RWPE2 (cell line): ENCODE measurements at regions not wholly inside any gene's neighbourhood (a gene's known extent, or its start where the extent isn't known, plus 50 kb on each side); places are given as distances from the start of the nearest gene placed in this dataset.

Experiments used
- ATAC-seq: fragments of 200-7000 bp; cut with Tn5 transposase; 3 replicates; pipeline ENCODE4 v1.9.1; 2021; ENCODE audit warnings: low read depth
- DNase-seq: peaks from one replicate; pipeline ENCODE4 v3.0.0-alpha.2; 2020; ENCODE audit warnings: low spot score
- H3K27ac ChIP-seq: fragments of 450-650 bp; 2 replicates; pipeline ENCODE4 v1.5.1; 2017; ENCODE audit warnings: mild to moderate bottlenecking; ENCODE audit not compliant: poor library complexity, severe bottlenecking
- H3K27me3 ChIP-seq: fragments of 250-450 bp; sonication (Bioruptor Pico); 2 replicates; pipeline ENCODE4 v1.5.1; 2021; ENCODE audit warnings: mild to moderate bottlenecking, moderate library complexity; ENCODE audit not compliant: insufficient read depth, poor library complexity, severe bottlenecking
- H3K36me3 ChIP-seq: fragments of 250-450 bp; sonication (Bioruptor Pico); 2 replicates; pipeline ENCODE4 v1.5.1; 2020; ENCODE audit warnings: low read depth, mild to moderate bottlenecking, moderate library complexity
- H3K4me1 ChIP-seq: fragments of 250-450 bp; sonication (Bioruptor Pico); 2 replicates; pipeline ENCODE4 v1.5.1; 2021; ENCODE audit warnings: mild to moderate bottlenecking, moderate library complexity; ENCODE audit not compliant: insufficient read depth, poor library complexity, severe bottlenecking
- H3K4me3 ChIP-seq: fragments of 250-450 bp; sonication (Bioruptor Pico); 2 replicates; pipeline ENCODE4 v1.5.1; 2021; ENCODE audit warnings: mild to moderate bottlenecking, moderate library complexity; ENCODE audit not compliant: severe bottlenecking
- H3K9me3 ChIP-seq: fragments of 250-450 bp; sonication (Bioruptor Pico); 2 replicates; pipeline ENCODE4 v1.5.1; 2021; ENCODE audit warnings: mild to moderate bottlenecking, moderate library complexity; ENCODE audit not compliant: severe bottlenecking
- TF ChIP-seq, protein P1 (sequence below): fragments of 450-650 bp; IDR thresholded peaks from one replicate; pipeline ENCODE4 v1.5.1; 2017; ENCODE audit warnings: mild to moderate bottlenecking, moderate library complexity; ENCODE audit not compliant: poor library complexity, severe bottlenecking

DNA sequence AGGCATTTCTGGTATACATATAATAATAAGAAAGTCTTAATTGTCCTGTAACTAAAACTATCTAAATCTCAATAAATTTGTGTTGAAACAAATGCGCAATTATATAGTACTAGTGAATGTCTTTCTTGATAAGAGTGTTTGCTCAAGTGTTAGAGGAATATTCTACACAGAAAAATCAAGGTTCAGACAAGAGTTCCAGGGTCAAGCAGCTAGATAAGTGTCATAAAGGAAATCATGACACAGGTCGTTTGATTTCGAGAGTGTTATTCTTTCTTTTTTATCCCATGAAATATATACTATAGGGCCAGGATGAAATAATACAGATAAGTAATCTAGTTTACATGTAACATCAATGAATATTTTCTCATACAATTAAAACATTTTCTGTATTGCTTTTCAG lies 366.1 kb downstream of the UTRN start:
- no peaks in the 10 kb centered on the region for H3K36me3 ChIP-seq
- no peaks in the 10 kb centered on the region for H3K9me3 ChIP-seq
- DNase-seq (no peak), ATAC-seq (no peak)
- no peak overlapping the region for H3K27ac ChIP-seq
- no peak overlapping the region for H3K4me3 ChIP-seq
- no peaks in the 10 kb centered on the region for H3K27me3 ChIP-seq
- no peaks in the 10 kb centered on the region for H3K4me1 ChIP-seq
- TF ChIP-seq, protein P1, sequence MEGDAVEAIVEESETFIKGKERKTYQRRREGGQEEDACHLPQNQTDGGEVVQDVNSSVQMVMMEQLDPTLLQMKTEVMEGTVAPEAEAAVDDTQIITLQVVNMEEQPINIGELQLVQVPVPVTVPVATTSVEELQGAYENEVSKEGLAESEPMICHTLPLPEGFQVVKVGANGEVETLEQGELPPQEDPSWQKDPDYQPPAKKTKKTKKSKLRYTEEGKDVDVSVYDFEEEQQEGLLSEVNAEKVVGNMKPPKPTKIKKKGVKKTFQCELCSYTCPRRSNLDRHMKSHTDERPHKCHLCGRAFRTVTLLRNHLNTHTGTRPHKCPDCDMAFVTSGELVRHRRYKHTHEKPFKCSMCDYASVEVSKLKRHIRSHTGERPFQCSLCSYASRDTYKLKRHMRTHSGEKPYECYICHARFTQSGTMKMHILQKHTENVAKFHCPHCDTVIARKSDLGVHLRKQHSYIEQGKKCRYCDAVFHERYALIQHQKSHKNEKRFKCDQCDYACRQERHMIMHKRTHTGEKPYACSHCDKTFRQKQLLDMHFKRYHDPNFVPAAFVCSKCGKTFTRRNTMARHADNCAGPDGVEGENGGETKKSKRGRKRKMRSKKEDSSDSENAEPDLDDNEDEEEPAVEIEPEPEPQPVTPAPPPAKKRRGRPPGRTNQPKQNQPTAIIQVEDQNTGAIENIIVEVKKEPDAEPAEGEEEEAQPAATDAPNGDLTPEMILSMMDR = no peak

DNA sequence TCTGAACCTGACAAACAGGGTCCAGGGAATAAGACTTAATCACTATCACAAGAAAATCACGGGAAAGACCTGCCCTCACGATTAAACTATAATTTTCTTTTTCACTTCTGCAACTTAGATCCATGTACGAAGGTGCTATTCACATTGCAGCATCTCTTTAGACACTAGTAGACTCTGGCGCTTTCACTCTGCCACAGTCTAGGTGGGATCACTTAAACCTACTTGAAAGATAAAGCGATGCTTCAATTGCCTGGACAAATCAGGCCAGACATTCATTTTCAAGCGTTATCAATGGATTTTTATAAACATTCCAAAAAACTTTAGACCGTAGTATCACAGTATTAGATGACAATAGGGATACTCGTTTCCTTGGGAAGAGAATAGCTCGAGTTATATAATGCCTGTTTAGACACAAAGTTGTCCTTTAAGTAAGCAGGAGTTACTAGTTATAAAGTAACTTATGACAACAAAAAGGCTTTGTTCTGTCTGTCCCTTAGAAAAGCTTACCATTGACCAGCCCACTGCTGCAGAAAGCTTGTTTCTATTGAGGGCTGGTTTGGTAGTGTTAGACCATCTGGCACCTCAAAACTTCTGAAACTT lies 367.3 kb downstream of the UTRN start:
- H3K36me3 ChIP-seq = no peaks in the 10 kb centered on the region
- no peaks in the 10 kb centered on the region for H3K9me3 ChIP-seq
- TF ChIP-seq, protein P1 = no peak
- no peak overlapping the region for H3K27ac ChIP-seq
- peaks cover 2% of the 10 kb centered on the region for H3K4me1 ChIP-seq
- H3K4me3 ChIP-seq = no peak overlapping the region
- no peaks in the 10 kb centered on the region for H3K27me3 ChIP-seq
- ATAC-seq (no peak), DNase-seq (no peak)

DNA sequence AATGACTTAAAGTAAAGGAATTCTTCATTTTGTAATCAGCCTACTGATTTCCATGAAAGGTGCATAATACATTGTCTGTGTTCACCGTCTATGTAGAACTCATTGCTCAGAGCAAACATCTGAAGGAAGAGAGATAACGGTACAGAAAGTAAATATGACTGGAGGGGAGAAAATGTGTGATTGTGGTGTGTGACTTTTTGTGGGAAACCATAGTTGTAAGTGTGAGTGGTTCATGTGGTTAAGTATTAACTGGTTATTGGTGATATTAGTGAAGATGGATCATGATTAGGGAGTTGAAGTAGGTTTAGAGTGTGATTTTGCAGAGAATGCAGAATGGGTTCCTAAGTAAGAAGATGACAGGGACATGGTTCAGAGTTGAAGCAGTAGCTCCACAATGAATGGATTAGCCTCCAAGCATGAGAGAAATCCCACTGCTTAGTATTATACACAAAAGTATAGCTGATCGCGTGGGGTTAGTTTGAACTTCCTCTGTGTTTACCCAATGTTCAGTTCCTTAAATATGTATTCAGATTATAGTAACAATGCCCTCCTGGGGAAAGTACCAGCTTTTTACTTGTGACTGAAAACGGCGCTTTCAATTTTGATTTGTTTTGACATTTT lies 368.9 kb downstream of the UTRN start:
- Histone ChIP-seq H3K4me3 (no peak overlapping the region), H3K4me1 (peaks cover 8% of the 10 kb centered on the region), H3K9me3 (no peaks in the 10 kb centered on the region), H3K27ac (no peak overlapping the region), H3K36me3 (no peaks in the 10 kb centered on the region), H3K27me3 (no peaks in the 10 kb centered on the region)
- no peak for ATAC-seq
- TF ChIP-seq, protein P1 = no peak
- no peak for DNase-seq

DNA sequence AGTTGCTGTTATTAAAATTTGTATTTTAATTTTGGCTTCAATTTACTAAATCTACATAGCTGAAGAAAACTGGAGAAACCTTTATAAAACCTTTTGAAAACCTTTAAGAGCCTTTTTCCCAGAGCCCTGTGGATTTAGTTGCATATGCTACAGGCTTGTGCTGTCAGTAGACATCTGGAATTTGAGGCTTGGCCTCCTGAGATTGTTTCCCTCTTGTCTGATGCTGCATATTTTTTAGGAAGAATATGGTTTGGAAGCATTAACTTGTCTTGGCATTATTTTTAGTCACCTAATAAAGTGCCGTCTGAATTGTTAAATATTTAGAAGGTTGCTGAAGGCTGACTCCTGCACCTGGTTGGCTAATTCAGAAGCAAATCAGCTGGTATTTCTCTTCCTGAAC lies 369.4 kb downstream of the UTRN start:
- no peak for DNase-seq
- TF ChIP-seq, protein P1 = no peak
- Histone ChIP-seq H3K27ac (no peak overlapping the region), H3K4me3 (no peak overlapping the region), H3K9me3 (no peaks in the 10 kb centered on the region), H3K4me1 (peaks cover 8% of the 10 kb centered on the region), H3K36me3 (no peaks in the 10 kb centered on the region), H3K27me3 (no peaks in the 10 kb centered on the region)
- ATAC-seq = no peak

DNA sequence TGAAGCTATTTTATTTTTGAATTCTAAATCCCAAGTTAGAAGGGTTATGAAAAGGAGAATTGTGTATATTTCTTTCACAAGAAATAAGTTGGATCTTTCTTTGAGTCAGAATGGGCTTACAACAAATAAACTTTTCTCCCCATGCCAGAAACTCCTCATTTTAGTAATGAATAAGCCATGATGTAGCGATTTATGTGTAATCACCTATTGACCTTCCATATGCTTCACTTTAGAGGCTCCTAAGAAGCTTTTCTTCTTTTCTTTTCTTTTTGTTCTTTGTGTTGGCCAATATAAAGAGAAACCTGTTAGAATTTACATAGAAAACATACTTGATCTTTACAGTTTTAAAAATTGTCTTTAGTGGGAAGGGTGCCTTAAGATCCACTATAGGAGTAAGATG lies 370.2 kb downstream of the UTRN start:
- no peak for ATAC-seq
- Histone ChIP-seq H3K36me3 (no peaks in the 10 kb centered on the region), H3K27ac (no peak overlapping the region), H3K9me3 (no peaks in the 10 kb centered on the region), H3K27me3 (no peaks in the 10 kb centered on the region), H3K4me1 (peaks cover 8% of the 10 kb centered on the region), H3K4me3 (no peak overlapping the region)
- TF ChIP-seq, protein P1 = no peak
- DNase-seq = no peak
